PC-9 (cell line): ENCODE measurements at regions not wholly inside any gene's neighbourhood (a gene's known extent, or its start where the extent isn't known, plus 50 kb on each side); places are given as distances from the start of the nearest gene placed in this dataset.

Experiments
- EZH2 ChIP-seq: fragments of 200-600 bp; sonication (generic); IDR thresholded peaks from 2 replicates; pipeline ENCODE4 v1.8.0; 2017; ENCODE audit warnings: antibody characterized with exemption, low read depth
- TF ChIP-seq, protein P1 (sequence below): fragments of 200-600 bp; sonication (generic); conservative IDR thresholded peaks from 2 replicates; pipeline ENCODE4 v1.6.1; 2017; ENCODE audit warnings: mixed run types, antibody characterized with exemption, mild to moderate bottlenecking, moderate library complexity

- TF ChIP-seq, protein P1, sequence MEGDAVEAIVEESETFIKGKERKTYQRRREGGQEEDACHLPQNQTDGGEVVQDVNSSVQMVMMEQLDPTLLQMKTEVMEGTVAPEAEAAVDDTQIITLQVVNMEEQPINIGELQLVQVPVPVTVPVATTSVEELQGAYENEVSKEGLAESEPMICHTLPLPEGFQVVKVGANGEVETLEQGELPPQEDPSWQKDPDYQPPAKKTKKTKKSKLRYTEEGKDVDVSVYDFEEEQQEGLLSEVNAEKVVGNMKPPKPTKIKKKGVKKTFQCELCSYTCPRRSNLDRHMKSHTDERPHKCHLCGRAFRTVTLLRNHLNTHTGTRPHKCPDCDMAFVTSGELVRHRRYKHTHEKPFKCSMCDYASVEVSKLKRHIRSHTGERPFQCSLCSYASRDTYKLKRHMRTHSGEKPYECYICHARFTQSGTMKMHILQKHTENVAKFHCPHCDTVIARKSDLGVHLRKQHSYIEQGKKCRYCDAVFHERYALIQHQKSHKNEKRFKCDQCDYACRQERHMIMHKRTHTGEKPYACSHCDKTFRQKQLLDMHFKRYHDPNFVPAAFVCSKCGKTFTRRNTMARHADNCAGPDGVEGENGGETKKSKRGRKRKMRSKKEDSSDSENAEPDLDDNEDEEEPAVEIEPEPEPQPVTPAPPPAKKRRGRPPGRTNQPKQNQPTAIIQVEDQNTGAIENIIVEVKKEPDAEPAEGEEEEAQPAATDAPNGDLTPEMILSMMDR = no peak
- no peak for TF ChIP-seq EZH2
Observed at GRCh38 chr1:221559911-221560310, 182.0 kb downstream of the DUSP10 start.
